Central memory CD4-positive, alpha-beta T cell (primary cell): ENCODE measurements at regions not wholly inside any gene's neighbourhood (a gene's known extent, or its start where the extent isn't known, plus 50 kb on each side); places are given as distances from the start of the nearest gene placed in this dataset.
"Not testable (repeated sequence)": the region's sequence is repeated elsewhere in the genome, so short reads cannot be mapped to it uniquely, and the experiment has no call there.

Experiments
- DNase-seq: peaks from one replicate; pipeline ENCODE4 v3.0.0; 2022

DNA sequence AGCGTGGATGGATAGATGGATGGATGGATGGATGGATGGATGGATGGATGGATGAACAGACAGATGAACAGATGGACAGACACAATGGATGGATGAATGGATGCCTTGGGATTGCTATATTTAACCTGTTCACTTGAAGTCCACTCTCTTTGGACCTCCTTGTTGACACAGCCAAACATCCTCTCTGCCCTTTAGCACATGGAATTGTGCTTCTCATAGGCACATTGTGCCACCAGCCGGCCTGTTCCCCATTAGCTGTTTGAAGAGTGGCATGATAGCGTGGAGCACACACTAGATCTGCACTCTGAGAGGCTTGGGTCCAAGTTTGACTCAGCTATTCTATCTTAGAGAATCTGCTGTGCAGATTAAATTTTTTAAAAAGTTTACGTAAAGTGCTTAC, 56.9 kb upstream of the GSC start:
- DNase-seq: no peak

GRCh38 chr14:94823556-94824341, 53.8 kb upstream of the GSC start:
- no peak for DNase-seq

DNA sequence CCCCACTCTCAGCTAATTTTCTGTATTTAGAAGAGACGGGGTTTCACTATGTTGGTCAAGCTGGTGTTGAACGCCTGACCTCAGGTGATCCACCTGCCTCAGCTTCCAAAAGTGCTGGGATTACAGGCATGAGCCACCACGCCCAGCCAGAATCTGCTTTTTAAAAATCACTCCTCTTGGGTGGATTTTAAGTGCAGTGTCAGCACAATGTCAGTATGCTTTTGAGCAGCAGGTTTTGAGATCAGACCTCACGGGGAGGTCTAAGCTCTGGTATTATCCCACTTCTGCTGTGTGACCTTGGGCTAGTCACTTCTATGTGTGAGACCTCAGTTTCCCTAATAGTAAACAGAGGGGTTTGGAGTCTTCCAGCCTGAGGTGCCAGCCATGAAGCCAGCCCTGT, 51.8 kb upstream of the GSC start:
- DNase-seq: no peak

GRCh38 chr14:94820932-94821331, 51.0 kb upstream of the GSC start:
- not testable (repeated sequence) for DNase-seq
